ENCODE measurements at regions not wholly inside any gene's neighbourhood (a gene's known extent, or its start where the extent isn't known, plus 50 kb on each side); places are given as distances from the start of the nearest gene placed in this dataset.

DNA sequence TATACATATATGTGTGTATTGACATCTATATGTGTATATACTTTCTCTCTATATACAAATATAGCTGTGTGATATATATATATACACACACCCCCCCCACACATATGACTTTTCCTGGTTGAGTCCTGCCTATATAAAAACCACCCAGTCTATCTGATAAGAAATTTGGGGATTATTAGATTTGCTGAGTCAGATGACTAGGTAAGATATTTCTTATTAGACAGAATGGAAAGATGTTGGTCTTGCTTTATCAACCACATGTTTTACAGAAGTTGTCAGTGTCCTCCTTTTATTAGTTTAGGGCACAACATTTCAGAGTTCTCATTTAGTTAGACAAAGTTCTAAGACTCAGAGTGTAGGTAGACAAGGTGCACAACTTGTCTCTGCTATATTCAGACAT is 953.3 kb downstream of the METTL15 start:
- TF ChIP-seq ZBTB7A (IDR thresholded peaks at IDR 0.05; ENCODE audit: low read depth) (no peak), CEBPB (IDR thresholded peaks at IDR 0.05) (no peak), TEAD4 (IDR thresholded peaks at IDR 0.05) (no peak), EP300 (IDR thresholded peaks at IDR 0.05; ENCODE audit: borderline replicate concordance) (no peak), EGR1 (IDR thresholded peaks at IDR 0.05) (no peak), TAF1 (IDR thresholded peaks at IDR 0.05; ENCODE audit: low read depth) (no peak), NFIC (IDR thresholded peaks at IDR 0.05) (no peak), TCF12 (IDR thresholded peaks at IDR 0.05; ENCODE audit: low read depth) (no peak), FOXM1 (IDR thresholded peaks at IDR 0.05; ENCODE audit: borderline replicate concordance, low read depth) (no peak), YY1 (IDR thresholded peaks at IDR 0.05; ENCODE audit: low read depth) (no peak)
- TF ChIP-seq, protein P1, sequence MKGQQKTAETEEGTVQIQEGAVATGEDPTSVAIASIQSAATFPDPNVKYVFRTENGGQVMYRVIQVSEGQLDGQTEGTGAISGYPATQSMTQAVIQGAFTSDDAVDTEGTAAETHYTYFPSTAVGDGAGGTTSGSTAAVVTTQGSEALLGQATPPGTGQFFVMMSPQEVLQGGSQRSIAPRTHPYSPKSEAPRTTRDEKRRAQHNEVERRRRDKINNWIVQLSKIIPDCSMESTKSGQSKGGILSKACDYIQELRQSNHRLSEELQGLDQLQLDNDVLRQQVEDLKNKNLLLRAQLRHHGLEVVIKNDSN (IDR thresholded peaks at IDR 0.05), result no peak
- TF ChIP-seq, protein P2, sequence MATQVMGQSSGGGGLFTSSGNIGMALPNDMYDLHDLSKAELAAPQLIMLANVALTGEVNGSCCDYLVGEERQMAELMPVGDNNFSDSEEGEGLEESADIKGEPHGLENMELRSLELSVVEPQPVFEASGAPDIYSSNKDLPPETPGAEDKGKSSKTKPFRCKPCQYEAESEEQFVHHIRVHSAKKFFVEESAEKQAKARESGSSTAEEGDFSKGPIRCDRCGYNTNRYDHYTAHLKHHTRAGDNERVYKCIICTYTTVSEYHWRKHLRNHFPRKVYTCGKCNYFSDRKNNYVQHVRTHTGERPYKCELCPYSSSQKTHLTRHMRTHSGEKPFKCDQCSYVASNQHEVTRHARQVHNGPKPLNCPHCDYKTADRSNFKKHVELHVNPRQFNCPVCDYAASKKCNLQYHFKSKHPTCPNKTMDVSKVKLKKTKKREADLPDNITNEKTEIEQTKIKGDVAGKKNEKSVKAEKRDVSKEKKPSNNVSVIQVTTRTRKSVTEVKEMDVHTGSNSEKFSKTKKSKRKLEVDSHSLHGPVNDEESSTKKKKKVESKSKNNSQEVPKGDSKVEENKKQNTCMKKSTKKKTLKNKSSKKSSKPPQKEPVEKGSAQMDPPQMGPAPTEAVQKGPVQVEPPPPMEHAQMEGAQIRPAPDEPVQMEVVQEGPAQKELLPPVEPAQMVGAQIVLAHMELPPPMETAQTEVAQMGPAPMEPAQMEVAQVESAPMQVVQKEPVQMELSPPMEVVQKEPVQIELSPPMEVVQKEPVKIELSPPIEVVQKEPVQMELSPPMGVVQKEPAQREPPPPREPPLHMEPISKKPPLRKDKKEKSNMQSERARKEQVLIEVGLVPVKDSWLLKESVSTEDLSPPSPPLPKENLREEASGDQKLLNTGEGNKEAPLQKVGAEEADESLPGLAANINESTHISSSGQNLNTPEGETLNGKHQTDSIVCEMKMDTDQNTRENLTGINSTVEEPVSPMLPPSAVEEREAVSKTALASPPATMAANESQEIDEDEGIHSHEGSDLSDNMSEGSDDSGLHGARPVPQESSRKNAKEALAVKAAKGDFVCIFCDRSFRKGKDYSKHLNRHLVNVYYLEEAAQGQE (IDR thresholded peaks at IDR 0.05; ENCODE audit: low read depth), result no peak

DNA sequence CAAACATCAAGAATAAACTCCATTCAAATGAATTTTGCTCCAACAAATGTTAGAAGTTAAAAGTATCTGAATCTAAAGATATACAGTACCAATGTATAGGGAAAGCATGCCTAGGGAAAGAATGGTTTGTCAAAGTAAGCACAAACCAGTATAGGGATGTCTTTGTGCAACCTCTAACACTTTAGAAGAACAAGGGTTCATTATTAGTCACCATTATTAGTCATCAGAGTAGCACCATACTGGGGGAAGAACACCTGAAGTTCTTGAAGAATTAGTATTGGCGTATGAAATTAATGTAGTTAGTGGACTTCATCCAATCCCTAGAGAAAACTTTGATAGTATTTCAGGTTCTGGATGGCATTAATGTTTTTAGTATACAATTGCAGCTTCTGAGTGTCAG is 943.7 kb downstream of the METTL15 start:
- TF ChIP-seq NFIC (IDR thresholded peaks at IDR 0.05) (no peak), EGR1 (IDR thresholded peaks at IDR 0.05) (no peak), RAD21 (IDR thresholded peaks at IDR 0.05; ENCODE audit: low read depth) (no peak), ZBTB7A (IDR thresholded peaks at IDR 0.05; ENCODE audit: low read depth) (no peak), CREB1 (IDR thresholded peaks at IDR 0.05; ENCODE audit: low read depth) (no peak), YY1 (IDR thresholded peaks at IDR 0.05; ENCODE audit: low read depth) (no peak), TEAD4 (IDR thresholded peaks at IDR 0.05) (no peak), TCF12 (IDR thresholded peaks at IDR 0.05; ENCODE audit: low read depth) (no peak), TAF1 (IDR thresholded peaks at IDR 0.05; ENCODE audit: low read depth) (no peak), CEBPB (IDR thresholded peaks at IDR 0.05) (no peak)
- TF ChIP-seq, protein P2 (IDR thresholded peaks at IDR 0.05; ENCODE audit: low read depth), result no peak
- TF ChIP-seq, protein P3, sequence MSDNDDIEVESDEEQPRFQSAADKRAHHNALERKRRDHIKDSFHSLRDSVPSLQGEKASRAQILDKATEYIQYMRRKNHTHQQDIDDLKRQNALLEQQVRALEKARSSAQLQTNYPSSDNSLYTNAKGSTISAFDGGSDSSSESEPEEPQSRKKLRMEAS (IDR thresholded peaks at IDR 0.05), result no peak

DNA sequence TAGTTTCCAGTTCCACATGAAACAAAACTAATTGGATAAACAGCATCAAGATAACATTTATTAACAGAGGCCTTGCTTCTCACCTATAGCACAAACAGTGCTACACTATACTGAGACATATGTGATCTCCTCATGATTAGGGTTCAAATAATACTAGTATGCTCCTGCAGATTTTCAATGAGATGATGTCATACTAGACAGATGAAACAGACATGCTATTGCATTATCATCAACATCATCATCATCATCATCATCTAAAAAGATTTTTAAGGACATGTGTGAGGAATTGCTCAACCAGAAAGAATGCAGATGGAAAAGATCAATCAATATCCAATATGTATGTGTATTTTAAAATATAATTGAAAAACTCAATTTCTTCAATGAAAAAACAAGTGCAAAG is 932.3 kb downstream of the METTL15 start:
- TF ChIP-seq TCF12 (IDR thresholded peaks at IDR 0.05; ENCODE audit: low read depth) (no peak), YY1 (IDR thresholded peaks at IDR 0.05; ENCODE audit: low read depth) (no peak), NFIC (IDR thresholded peaks at IDR 0.05) (no peak), TAF1 (IDR thresholded peaks at IDR 0.05; ENCODE audit: low read depth) (no peak), TEAD4 (IDR thresholded peaks at IDR 0.05) (no peak), FOXM1 (IDR thresholded peaks at IDR 0.05; ENCODE audit: borderline replicate concordance, low read depth) (no peak), CREB1 (IDR thresholded peaks at IDR 0.05; ENCODE audit: low read depth) (no peak), EP300 (IDR thresholded peaks at IDR 0.05; ENCODE audit: borderline replicate concordance) (no peak), EGR1 (IDR thresholded peaks at IDR 0.05) (no peak), CEBPB (IDR thresholded peaks at IDR 0.05) (no peak), ZBTB7A (IDR thresholded peaks at IDR 0.05; ENCODE audit: low read depth) (no peak), RAD21 (IDR thresholded peaks at IDR 0.05; ENCODE audit: low read depth) (no peak)
- TF ChIP-seq, protein P3 (IDR thresholded peaks at IDR 0.05), result no peak
- TF ChIP-seq, protein P2 (IDR thresholded peaks at IDR 0.05; ENCODE audit: low read depth), result no peak
- TF ChIP-seq, protein P1 (IDR thresholded peaks at IDR 0.05), result no peak

DNA sequence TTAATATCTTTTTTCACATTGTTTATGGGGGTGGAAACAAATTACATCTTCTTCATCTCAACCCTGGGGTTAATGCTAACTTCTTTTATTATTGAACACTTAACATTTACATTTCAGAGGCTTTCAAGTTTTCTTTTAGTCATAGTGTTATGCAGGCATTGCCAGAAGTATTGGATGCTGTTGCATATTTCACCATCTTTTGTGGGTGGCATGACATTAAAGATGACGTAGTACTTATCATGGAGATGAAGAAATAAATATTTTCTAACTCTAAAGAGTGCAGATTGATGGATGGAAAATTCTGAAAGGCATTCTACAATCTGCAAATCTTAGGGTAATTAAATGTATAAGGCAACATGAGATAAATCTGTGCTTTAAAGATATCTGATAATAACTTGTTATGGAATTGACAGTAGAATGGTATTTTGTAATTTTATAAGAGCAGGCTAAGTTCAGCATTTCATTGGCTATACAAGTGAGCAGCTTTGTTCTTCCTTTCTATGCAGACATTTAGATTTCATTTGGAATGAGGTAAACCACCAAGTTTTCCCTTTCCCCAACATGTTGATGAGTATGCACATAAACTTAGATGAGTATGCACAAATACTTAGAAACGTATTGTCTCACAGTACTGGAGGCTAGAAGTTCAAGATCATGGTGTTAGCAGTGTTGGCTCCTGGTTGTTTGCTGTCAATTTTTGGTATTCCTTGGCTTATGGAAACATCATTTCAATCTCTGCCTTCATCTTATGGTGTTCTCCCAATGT is 924.4 kb downstream of the METTL15 start:
- TF ChIP-seq RAD21 (IDR thresholded peaks at IDR 0.05; ENCODE audit: low read depth), result no peak
- TF ChIP-seq FOXM1 (IDR thresholded peaks at IDR 0.05; ENCODE audit: borderline replicate concordance, low read depth), result no peak
- TF ChIP-seq CEBPB (IDR thresholded peaks at IDR 0.05), result no peak
- TF ChIP-seq, protein P2 (IDR thresholded peaks at IDR 0.05; ENCODE audit: low read depth), result no peak
- TF ChIP-seq TAF1 (IDR thresholded peaks at IDR 0.05; ENCODE audit: low read depth), result no peak
- no peak for TF ChIP-seq EGR1 (IDR thresholded peaks at IDR 0.05)
- TF ChIP-seq, protein P3 (IDR thresholded peaks at IDR 0.05), result no peak
- TF ChIP-seq EP300 (IDR thresholded peaks at IDR 0.05; ENCODE audit: borderline replicate concordance), result no peak
- TF ChIP-seq YY1 (IDR thresholded peaks at IDR 0.05; ENCODE audit: low read depth), result no peak
- TF ChIP-seq CREB1 (IDR thresholded peaks at IDR 0.05; ENCODE audit: low read depth), result no peak
- TF ChIP-seq TCF12 (IDR thresholded peaks at IDR 0.05; ENCODE audit: low read depth), result no peak
- no peak for TF ChIP-seq ZBTB7A (IDR thresholded peaks at IDR 0.05; ENCODE audit: low read depth)
- TF ChIP-seq, protein P1 (IDR thresholded peaks at IDR 0.05), result no peak
- no peak for TF ChIP-seq NFIC (IDR thresholded peaks at IDR 0.05)
- no peak for TF ChIP-seq TEAD4 (IDR thresholded peaks at IDR 0.05)

Data from Ishikawa (cell line).